NCI-H1436 treated with DMSO at 0.1 percent for 48 hours (cell line): ENCODE measurements at regions not wholly inside any gene's neighbourhood (a gene's known extent, or its start where the extent isn't known, plus 50 kb on each side); places are given as distances from the start of the nearest gene placed in this dataset.

ENCODE experiments used
- DNase-seq: peaks from one replicate; lab custom pipeline; 2025; lab: John Stamatoyannopoulos, UW

DNA sequence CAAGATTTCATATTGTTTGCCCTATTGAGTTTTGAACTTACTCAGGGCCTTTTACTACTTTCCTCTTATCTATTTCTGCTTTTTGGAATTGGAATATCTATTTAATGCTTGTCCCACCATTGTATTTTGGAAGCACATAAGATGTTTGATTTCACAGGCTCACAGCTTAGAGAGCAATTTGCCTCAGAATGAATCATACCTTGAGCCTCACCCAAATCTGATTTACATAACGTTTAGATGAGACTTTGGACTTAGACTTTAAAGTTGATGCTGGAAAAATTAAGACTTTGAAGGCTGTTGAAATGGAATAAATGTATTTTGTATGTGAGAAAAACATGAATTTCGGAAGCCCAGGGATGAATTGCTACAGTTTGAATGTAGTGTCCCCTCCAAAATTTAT lies 458.9 kb downstream of the CNTN6 start:
- DNase-seq = no peak

DNA sequence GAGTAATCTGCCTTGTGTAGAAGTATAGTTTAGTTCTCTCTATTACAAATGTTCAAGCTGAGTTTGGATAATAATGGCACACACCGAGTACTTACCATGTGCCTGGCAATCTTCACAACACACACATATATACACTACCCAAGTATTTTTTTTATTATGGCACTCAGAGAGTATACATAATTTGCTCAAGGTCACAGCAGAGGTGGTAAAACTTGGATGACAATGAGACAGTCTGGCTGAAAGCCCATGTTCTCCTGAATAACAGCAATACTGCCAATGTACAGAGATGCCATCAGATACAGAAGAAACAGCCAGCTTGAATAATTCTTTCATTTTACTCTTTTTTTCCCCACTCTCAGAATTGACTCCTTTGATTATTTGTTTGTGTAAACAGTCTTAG lies 460.0 kb downstream of the CNTN6 start:
- DNase-seq = no peak

DNA sequence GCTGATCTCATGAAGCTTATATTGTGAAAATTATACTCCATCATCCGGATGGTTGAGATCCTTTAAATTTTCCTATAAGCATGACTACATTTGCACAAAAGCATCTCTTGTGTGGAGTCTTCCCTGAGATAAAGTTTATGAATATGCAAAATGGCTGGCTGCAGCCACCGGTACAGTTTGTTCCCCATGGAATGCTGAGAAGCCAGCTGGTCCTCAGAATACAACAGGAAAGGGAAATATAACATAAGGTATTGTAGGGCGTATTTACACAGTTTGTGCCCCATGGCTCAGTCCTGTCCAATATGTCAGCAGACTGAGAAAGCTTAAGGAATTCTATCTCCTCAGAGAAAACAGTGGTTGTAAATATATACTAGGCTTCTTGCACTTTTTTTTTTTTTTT lies 468.6 kb downstream of the CNTN6 start:
- DNase-seq = no peak

DNA sequence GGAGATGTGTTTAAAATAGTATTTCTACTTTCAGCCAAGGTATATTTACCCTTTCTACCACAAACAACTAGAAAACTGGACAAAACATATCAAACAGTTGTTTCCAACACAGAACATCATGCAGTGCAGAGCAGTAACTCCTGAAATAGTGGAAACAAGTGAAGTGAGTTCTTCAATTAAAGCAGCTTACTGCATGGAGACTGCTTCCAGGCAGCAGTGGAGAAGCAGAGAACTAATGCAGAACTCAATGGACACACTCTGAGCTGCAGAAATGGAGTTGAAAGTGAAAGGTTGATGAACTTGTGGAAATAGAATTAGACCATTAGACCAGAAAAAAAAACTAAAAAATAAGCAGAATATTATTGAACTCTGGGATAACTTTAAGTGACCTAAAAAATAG lies 478.9 kb downstream of the CNTN6 start:
- no peak for DNase-seq

DNA sequence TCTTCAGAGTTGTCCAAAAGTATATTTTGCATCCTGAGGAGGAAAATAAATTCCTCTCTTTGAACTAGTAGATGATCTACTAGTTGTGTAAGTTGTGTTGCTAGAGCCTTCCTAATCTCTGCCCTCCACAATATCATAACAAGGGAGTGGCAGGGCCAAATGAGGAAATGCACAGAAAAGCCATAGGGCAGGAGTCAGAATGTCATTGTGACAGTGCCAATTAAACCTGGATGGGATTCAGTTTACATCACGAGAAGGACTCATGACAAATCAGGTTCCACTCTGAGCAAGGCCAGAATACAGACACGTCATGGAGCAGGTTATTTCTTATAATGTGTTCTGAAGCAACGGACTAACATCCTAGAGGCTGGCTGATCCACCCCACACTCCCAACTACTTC lies 483.2 kb downstream of the CNTN6 start:
- DNase-seq = no peak

DNA sequence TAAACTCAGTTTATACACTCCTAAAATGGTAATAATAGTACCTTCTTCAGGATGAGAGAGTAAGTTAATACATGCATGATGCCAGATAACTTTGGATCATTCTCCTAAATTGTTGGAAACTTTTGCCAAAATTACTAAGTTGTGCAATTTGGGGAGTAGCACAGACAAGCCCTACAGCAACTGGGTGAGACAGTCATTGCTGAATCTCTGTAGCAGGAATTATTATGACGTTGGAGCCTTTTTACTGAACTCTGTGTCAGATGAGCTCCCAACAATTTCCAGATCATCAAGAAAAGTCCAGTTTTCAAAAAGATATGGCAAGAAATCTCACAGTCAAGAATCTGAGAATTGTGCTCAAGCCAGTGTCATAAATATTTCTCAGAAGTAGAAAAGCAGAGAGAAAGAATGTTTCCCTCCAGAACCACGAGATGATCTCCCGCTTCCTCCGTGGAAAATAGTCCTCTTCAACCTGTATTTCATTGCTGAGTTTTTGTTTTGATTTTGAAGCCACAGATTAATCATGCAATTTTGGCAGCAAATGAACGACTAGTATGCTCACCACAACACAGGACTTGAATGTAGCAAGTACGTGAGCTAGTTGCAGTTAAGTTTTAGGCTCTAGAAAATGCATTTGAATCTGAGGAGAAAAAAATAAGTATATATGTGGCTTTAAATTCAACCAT lies 485.4 kb downstream of the CNTN6 start:
- DNase-seq = no peak

DNA sequence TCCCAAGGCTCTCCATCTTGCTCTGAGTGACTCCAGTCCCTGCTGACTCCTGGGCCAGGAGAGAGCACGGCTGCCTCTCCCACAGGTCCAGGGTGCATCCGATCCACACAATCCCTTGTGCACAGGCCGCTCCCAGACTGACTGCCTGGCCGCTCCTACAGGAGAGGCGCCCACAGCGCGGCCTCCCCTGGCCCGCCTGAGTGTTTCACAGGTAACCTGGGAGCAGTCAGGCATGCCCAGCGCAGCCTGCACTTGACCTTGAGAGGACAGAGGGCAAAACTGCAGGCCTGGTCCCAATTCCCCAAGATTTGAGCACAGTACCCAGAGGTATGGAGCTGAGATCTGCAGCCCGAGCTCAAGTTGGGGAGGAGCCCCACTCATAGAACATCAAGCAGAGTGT lies 490.2 kb downstream of the CNTN6 start:
- DNase-seq = no peak

DNA sequence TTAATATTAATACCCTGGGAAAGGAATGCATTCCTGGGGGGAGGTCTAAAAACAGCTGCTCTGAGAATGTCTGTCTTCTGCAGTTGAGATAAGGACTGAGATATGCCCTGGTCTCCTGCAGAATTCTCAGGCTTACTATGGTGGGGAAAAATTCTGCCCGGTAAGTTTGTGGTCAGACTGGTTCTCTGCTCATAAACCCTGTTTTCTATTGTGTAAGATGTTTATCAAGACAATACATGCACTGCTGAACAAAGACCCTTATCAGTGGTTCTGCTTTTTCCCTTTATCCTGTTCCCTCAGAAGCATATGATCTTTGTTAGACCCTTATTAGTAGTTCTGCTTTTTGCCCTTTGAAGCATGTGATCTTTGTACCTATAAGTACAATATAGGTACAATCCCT lies 494.6 kb downstream of the CNTN6 start:
- no peak for DNase-seq

DNA sequence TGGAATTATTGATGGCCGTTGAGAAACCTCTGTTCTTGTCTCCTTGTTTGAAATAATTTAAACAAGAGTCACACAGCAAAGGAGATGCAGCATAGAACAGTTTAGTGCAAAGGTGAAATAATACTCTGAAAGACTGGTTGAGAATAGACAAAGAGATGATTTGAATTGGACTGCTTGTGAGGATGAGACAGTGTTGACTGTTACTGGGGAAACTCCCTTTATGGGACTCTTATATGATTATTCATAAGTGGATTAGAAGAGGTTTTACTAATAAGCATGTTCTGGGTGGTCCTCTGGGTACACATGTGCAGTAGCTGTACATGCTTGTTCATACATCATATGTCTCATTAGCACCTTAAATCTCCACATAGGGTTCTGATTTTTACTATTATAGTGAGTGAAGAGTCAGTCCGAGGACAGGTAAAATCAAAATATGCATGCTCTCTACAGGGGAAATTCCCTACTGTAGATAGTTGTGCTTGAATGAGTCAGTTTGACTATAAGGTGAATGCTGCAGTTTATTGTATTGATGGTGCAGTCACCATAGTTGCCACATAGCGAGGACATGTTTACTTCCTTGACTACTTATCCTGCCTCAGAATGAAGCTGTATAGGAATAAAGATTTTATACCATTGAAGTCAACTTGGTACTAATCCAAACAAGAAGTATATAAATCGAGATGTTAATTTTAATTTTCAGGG lies 498.7 kb downstream of the CNTN6 start:
- DNase-seq = no peak

DNA sequence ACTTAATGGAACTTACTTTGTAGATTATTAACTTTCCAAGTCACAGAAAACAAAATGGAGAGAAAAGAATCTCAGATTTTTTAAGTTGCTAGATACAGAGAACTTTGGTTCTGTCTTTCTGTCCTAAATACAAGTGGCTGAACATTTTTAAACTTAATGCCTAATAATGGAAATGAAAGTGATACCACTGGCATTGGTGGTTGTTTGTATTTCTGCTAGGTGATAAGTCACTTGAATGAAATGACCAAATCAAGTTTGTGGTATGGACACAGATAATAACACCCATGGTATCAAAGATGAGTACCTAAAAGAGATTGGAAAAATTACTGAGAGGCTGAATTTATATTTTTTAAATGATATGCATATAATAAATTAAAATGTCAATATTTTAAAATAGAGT lies 502.1 kb downstream of the CNTN6 start:
- no peak for DNase-seq

DNA sequence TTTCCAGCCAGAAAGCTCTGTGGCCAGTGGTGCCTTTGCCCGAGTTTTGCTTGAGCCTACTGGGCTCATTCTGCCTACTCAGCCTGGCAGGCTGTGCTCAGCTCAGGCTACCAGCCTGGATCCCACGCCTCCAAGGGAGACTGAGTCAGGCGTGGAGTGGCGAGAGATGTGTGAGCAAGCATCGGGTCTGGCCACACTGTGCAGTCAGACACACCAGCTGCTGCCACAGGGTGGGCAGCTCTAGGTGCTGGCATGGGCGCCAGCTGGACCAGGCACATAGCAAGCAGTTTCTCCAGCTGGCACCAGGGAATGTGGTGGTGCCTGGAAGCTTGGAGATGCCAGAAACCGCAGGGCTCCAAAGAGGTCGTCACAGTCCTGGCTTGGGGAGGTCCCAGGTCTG lies 498.5 kb upstream of the CNTN4 start:
- DNase-seq = no peak

DNA sequence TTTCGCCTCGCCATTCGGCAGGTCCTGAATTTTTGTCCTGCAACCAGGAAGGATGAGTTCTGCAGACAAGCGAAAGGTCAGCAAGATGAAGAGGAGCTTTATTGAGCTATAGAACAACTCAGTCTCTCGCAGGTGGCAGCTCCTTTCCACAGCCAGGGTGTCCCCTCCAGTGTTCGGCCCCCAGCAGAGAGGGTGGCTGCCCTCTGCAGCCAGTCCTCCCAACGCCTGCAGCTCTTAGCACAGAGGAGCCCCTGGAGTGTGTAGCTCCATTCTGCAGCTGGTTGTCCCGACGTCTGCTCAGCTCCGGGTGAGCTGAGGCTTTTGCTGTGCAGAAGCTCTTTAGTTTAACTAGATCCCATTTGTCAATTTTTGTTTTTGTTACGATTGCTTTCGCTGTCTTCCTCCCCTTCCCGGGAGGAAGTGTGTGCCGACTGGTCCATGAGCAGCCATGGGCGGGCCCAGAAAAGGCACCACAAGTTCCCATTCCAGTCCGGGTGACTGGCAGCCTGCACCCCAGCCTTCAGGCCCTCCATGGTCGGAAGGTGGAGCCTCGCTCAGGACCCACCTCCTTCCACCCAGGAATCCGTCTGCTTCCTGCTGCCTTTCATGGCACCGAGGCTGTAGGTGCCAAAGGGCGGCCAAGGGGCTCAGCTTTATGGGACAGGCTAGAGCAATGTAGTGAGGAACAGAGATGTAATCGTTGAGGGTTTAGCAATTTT lies 497.8 kb upstream of the CNTN4 start:
- no peak for DNase-seq

DNA sequence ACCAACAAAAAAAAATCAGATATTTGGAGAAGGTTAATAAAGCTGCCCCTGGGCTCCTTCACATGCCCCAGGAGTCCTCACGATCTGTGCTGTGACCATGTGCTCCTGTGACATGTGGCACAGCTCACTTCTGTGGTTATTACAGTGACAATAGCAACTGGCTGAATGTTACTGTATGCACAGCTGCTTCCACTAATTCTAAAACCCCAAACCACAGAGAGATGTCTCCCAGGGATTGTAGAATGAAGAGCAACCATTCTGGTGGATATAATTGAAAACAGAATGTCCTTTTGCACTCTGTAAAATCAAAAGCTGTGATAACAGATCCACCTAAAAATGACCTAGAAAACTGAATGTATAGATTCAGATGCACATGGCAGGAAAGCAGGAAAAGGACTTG lies 489.2 kb upstream of the CNTN4 start:
- DNase-seq = no peak

DNA sequence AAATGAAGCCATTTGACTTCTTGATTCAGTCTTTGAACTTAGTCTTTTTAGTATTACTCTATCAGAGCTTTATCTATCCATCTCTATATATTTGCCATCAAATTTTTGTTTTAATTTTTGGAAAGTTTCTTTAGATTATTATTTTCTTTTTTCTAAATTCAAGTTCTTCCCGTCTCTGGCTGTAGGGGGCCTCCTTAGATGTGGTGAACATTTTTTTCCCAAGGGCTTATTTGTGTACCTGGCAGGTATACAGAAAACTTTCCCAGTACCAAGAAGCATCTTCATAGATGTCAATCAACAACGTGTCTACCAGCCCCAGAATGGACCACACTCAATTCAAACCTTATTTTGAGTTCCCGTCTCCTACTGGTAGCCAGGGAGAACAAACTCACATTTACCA lies 486.8 kb upstream of the CNTN4 start:
- DNase-seq = no peak

DNA sequence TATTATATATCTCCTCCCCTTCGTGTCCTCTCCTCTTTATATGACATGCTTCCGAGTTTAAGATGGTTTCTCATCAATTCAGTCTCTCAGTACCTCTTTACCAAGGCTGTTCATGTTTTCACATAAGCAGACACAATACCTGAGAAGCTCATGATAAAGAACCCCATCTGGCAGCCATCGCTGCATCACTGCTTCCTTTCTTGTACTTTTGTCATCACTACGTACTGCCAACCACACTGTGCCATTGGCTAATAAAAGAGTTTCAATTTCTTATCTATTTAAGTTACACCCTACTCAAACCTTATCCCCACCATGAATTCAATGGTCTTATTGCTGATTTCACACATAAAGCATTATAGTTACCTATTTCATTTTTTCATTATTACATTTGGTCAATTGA lies 484.7 kb upstream of the CNTN4 start:
- no peak for DNase-seq

DNA sequence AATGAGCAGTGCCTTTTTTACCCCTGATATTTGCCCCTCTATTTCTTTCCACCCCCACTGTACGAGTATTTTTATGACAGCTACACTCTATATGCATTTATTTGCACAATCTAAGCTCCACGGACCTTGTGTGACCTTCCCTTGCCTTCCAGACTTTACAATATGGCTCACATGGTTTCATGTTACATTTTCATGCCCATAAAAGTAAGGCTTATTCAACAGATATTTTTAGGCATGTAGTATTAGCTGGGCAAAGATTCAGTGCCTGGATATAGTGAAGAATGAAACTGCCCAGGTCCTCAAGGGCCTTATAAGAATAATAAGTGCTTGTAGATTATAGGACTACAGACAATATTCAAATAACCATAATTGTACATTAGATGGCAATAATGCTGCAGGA lies 481.9 kb upstream of the CNTN4 start:
- no peak for DNase-seq

DNA sequence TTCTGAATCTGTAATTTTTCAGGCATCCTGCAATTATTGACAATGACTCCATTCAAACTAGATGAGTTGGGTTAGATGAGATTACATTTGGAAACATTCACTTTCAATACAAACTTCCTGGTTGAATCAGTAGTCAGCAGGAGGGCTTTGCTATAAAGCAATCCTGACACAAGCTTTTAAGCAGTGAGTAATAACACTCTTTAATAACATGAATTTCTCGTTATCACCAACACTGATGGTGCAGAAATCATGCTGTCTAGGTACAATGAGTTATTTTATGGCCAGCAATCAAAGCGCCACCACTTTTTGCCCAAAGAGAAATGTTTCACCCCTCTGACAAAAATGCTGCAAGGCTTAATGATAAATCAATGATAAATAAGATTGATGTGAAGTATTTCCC lies 474.8 kb upstream of the CNTN4 start:
- no peak for DNase-seq

DNA sequence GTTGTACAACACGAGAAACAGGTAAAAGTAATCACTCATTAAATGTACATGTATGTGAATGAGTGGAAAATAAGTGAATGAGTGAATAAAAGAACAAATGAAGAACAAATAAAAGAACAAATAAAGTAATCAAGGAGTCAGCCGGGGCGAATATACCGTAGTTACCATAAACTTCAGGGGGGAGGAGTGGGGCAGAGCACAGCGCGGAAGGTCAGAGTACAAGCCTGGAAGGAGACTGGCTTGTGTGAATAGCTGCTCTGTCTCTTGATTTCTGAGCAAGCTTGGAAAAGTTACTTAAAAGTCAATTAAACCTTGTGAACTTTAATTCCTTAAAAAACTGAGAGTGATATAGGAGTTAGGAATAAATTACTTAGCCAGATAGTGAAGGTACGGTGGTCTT lies 466.5 kb upstream of the CNTN4 start:
- DNase-seq = no peak

DNA sequence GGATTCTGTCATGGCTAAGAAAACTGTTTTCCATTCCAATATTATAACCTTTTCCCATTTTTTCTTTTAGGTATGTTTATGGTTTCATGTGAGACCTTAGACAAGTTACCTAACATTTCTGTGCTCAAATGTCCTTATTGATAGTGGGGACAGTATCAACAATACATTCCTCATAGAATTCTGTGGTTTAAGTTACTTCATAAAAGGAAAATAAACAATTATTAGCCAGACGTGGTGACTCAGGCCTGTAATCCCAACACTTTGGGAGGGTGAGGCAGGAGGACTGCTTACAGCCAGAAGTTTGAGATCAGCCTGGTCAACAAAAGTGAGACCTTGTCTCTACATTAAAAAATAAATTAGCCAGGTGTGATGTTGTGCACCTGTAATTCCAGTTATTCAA lies 436.8 kb upstream of the CNTN4 start:
- DNase-seq = no peak

DNA sequence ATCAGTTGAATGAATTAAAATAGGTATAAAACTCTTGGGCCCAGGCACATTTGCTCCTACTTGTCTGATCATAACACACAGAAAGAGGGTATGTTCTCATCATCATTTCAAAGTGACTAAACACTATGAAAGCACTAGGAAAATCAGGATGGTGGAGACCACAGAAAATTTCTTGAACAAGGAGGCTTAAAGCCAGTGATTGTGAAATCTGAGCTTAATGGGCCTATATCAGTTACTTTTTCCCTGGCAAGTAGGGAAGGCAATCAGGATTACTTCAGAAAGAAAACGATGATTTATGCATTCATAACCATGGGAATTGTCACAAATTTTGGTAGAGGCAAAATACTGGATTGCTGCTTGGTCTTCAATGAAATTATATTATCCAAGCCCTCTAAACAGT lies 434.4 kb upstream of the CNTN4 start:
- no peak for DNase-seq

DNA sequence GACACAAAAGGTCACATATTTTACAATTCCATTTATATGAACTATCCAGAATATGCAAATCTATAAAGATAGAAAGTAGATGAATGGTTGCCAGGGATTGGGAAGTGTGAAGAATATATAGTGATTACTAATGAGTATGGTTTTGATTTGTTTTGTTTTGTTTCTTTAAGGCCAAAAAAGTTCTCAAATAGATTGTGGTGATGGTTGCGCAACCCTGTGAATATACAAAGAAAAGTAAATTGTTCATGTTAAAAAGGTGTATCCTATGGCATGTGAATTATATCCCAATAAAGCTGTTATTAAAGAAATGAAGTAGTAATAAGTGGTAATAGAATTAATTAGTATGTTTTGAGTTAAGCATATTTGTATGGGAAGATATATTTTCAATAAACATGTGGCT lies 431.8 kb upstream of the CNTN4 start:
- no peak for DNase-seq

DNA sequence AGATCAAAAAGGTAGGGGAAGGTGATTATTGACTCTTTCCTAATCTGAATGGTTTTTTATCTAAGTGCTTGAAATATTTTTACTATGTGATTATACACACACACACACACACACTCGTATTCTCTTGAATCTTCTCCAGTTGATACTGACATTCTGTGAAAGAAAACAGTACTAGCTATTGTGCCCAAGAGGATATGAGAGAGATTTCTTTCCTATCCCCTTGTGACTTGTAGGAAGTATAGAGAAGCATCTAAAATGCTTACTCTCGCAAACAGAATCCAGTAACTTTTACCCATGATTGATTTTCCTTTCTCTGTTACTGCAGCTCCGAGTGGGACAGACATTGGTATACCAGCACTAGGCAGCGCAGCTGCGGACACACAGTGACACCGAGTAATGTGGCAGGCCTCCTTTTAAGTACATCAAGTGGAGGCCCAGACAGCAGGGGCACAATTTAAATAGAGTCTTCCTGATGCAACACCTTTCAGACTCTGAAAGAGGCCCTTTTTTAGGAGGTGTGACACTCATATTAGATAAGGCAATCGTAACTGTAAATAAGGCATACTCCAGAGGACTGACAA lies 421.0 kb upstream of the CNTN4 start:
- no peak for DNase-seq

DNA sequence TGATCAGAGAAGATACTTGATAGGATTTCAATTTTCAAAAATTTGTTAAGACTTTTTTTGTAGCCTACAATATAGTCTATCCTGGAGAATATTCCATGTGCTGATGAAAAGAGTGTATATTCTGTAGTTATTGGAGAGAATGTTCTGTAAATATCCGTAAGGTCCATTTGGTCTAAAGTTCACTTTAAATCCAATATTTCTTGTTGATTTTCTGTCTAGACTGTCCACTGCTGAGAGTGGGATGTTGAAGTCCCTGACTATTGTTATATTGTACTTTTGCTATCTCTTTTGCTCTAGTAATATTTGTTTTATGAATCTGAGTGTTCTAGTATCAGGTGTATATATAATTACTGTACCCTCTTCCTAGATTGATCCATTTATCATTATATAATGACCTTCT lies 406.2 kb upstream of the CNTN4 start:
- DNase-seq = no peak
